ENCODE measurements at regions not wholly inside any gene's neighbourhood (a gene's known extent, or its start where the extent isn't known, plus 50 kb on each side); places are given as distances from the start of the nearest gene placed in this dataset.

- Mint-ChIP-seq H3K36me3 (no peaks in the 10 kb centered on the region), H3K4me1 (peaks cover 4% of the 10 kb centered on the region), H3K4me3 (no peak overlapping the region), H3K9me3 (peaks cover 8% of the 10 kb centered on the region), H3K27me3 (ENCODE audit: low read depth) (no peaks in the 10 kb centered on the region), H3K27ac (no peak overlapping the region)
- ChIA-PET POLR2A (no interaction called here), CTCF (no interaction called here)
- DNase-seq (ENCODE audit: low spot score) (no peak), ATAC-seq (no peak)
- no peak for TF ChIP-seq TCF7 (CRISPR knock-in tag; IDR thresholded peaks at IDR 0.05; ENCODE audit: low read depth)
- no peak for TF ChIP-seq ZNF671 (CRISPR knock-in tag; IDR thresholded peaks at IDR 0.05)
- TF ChIP-seq JAZF1 (CRISPR knock-in tag; IDR thresholded peaks at IDR 0.05) = no peak
- TF ChIP-seq ETV6 (CRISPR knock-in tag; IDR thresholded peaks at IDR 0.05) = no peak
- TF ChIP-seq ZNF138 (CRISPR knock-in tag; conservative IDR thresholded peaks at IDR 0.05) = no peak
- no peak for TF ChIP-seq PRRX2 (CRISPR knock-in tag; IDR thresholded peaks at IDR 0.05)
- no peak for TF ChIP-seq GABPB1 (CRISPR knock-in tag; IDR thresholded peaks at IDR 0.05)
- no peak for TF ChIP-seq SOX15 (CRISPR knock-in tag; IDR thresholded peaks at IDR 0.05)
- TF ChIP-seq TEAD4 (CRISPR knock-in tag; IDR thresholded peaks at IDR 0.05) = no peak
- TF ChIP-seq SMAD4 (CRISPR knock-in tag; IDR thresholded peaks at IDR 0.05) = no peak
- no peak for TF ChIP-seq ZNF425 (CRISPR knock-in tag; conservative IDR thresholded peaks at IDR 0.05)
- no peak for TF ChIP-seq AFF4 (CRISPR knock-in tag; IDR thresholded peaks at IDR 0.05; ENCODE audit: borderline replicate concordance)
- TF ChIP-seq USF1 (CRISPR knock-in tag; IDR thresholded peaks at IDR 0.05) = no peak
- no peak for TF ChIP-seq ERG (CRISPR knock-in tag; IDR thresholded peaks at IDR 0.05)
- TF ChIP-seq, protein P1, sequence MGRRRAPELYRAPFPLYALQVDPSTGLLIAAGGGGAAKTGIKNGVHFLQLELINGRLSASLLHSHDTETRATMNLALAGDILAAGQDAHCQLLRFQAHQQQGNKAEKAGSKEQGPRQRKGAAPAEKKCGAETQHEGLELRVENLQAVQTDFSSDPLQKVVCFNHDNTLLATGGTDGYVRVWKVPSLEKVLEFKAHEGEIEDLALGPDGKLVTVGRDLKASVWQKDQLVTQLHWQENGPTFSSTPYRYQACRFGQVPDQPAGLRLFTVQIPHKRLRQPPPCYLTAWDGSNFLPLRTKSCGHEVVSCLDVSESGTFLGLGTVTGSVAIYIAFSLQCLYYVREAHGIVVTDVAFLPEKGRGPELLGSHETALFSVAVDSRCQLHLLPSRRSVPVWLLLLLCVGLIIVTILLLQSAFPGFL (CRISPR knock-in tag; IDR thresholded peaks at IDR 0.05; ENCODE audit: borderline replicate concordance) = no peak
- TF ChIP-seq TEAD1 (CRISPR knock-in tag; IDR thresholded peaks at IDR 0.05) = no peak
- no peak for TF ChIP-seq PRDM15 (CRISPR knock-in tag; IDR thresholded peaks at IDR 0.05)
- TF ChIP-seq ZNF396 (CRISPR knock-in tag; IDR thresholded peaks at IDR 0.05; ENCODE audit: borderline replicate concordance) = no peak
Observed at GRCh38 chr3:20701641-20702040, 515.6 kb upstream of the SGO1 start.
